Fibroblast of villous mesenchyme (primary cell): ENCODE measurements at regions not wholly inside any gene's neighbourhood (a gene's known extent, or its start where the extent isn't known, plus 50 kb on each side); places are given as distances from the start of the nearest gene placed in this dataset.
A peak's percentile ranks its signal among the peaks of the same experiment; 100 is the strongest.
"Not testable (repeated sequence)": the region's sequence is repeated elsewhere in the genome, so short reads cannot be mapped to it uniquely, and the experiment has no call there.

Source experiments
- DNase-seq: peaks from one replicate; pipeline ENCODE4 v3.0.0-alpha.2; 2010; ENCODE audit warnings: low read depth
- H3K4me3 ChIP-seq: 2 replicates; pipeline ENCODE4 v1.5.1; 2011; ENCODE audit warnings: low read depth, mild to moderate bottlenecking, low read length
- CTCF ChIP-seq: IDR thresholded peaks from 2 replicates; pipeline ENCODE4 v1.5.1; 2012; ENCODE audit warnings: low read depth, mild to moderate bottlenecking, low read length; ENCODE audit not compliant: insufficient read depth

DNA sequence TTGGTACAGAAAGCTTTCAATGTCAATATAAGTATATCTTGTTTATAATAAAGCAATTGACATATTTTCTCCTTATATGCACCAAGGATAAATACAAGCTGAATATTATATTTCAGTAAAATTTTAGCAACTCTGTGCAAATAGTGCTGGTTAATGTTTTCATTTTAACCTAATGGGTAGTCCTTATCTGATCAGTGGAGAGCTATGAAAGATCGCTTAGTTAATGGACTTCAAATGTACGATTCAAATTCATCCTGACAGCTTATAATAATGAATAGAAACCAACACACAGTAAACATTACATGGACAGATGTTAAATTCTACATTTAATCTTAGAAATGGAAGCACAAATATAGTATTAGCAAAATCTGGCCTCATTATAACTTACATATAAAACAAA lies 1495.2 kb upstream of the C9orf72 start:
- H3K4me3 ChIP-seq, result no peak overlapping the region
- TF ChIP-seq CTCF, result no peak
- DNase-seq, result no peak

DNA sequence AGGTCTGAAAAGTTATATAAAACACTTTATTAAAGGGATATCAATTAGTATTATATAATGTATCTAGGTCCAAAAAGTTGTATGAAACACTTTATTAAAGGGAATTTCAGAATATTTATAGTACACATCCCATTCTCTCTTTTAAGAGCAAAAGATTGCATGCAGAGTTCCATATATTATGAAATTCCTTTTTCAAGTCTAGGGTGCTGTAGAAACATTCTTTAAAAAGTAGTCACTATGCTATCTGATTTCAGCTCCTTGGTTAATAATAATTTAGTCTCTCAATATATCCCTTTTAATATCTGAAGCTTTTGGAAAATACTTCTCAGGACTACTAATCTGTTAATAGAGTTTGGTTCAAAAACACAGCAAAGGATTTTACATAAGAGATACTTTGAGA lies 1496.1 kb upstream of the C9orf72 start:
- DNase-seq, result peak; percentile 12
- H3K4me3 ChIP-seq, result no peak overlapping the region
- no peak for TF ChIP-seq CTCF

DNA sequence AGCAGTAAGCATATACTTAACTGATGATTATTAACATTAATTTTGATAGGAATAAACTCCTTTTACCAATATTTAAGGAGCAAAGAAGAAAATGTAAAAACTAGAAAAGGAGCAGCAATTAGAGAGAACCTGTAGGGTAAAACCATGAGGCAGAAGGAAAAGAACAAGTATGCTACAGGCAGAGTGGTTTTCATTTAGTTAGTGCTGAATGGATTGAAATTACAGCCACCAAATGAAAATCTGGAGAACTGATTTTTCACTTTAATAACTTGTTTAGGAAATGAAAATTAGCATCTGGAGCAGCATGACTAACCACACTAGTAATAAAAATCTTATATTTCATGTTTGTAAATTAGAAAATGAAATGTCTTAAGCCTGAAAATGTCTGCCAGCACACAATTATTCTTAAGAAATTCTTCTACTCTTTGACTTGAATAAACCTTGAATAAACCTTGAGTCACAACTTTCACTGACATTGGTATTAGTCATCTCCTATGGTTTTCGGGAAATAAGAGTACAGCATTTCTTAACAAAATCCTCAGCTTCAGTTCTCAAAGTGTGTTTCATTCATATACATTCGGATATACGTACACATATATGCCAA lies 1504.9 kb upstream of the C9orf72 start:
- DNase-seq, result peak; percentile 48
- TF ChIP-seq CTCF, result no peak
- no peak overlapping the region for H3K4me3 ChIP-seq

DNA sequence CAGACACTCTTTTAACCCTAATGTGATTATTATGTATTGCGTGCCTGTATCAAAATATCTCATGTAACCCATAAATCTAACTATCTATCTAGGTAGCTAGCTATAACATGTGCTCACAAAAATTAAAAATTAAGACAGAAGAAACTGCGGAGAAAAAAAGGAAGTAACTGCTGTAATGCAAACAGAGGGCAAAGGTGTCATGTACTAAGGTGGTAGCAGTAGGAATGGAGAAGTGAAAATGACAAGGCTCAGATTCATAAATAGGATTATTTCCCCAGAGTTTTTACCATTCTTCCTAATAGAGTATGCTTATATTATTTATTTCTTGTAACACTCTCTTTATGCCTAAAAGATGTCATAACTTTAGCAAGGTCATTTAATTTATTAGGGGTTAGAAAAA lies 1527.5 kb upstream of the C9orf72 start:
- no peak overlapping the region for H3K4me3 ChIP-seq
- no peak for DNase-seq
- no peak for TF ChIP-seq CTCF

- DNase-seq, H3K4me3 ChIP-seq: not testable (repeated sequence)
Observed at GRCh38 chr9:29104166-29104565, 1530.9 kb upstream of the C9orf72 start.

- no peak overlapping the region for H3K4me3 ChIP-seq
- DNase-seq, result no peak
- no peak for TF ChIP-seq CTCF
Observed at GRCh38 chr9:29118555-29118954, 1545.3 kb upstream of the C9orf72 start.

DNA sequence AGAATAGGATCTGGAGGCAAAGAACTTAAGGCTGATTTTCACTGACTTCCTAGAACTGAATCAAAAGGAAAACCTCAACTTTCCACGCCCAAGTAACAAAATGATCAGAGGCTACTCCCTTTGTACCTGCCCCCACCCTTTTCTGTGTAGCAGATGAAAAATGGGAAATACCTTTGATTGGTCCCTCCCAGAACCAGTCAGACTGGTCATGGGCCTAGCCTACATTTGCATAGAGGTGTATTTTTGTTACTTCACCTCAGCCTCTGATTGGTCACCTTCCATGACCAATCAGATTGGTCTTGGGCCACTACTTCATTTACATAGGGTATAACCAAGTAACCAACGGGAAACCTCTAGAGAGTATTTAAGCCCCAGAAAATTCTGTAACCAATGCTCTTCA lies 1553.5 kb upstream of the C9orf72 start:
- no peak for TF ChIP-seq CTCF

More for the DNA sequence above, 1553.5 kb upstream of the C9orf72 start:
- H3K4me3 ChIP-seq, result no peak overlapping the region
- DNase-seq, result no peak
